Activated CD8-positive, alpha-beta T cell treated with anti-CD3 and anti-CD28 coated beads for 36 hours (primary cell): ENCODE measurements at regions not wholly inside any gene's neighbourhood (a gene's known extent, or its start where the extent isn't known, plus 50 kb on each side); places are given as distances from the start of the nearest gene placed in this dataset.

Source experiments
- ATAC-seq: fragments of 200-7000 bp; cut with Tn5 transposase; one replicate; pipeline ENCODE4 v1.10.0; 2021; ENCODE audit warnings: mild to moderate bottlenecking, moderate library complexity
- CTCF ChIA-PET: fragments of 350-600 bp; sonication (Branson Sonifier 250); formaldehyde crosslinking; loops from one replicate; lab custom pipeline; 2021; ENCODE audit warnings: antibody characterized with exemption; lab: Charles Lee
- POLR2A ChIA-PET: fragments of 350-600 bp; sonication (Branson Sonifier 250); formaldehyde crosslinking; loops from one replicate; lab custom pipeline; 2021; ENCODE audit warnings: antibody characterized with exemption; lab: Charles Lee
- DNase-seq: peaks from one replicate; pipeline ENCODE4 v3.0.0-alpha.2; 2020
- H3K27ac Mint-ChIP-seq: one replicate; pipeline ENCODE4 v1.8.0; 2021; ENCODE audit warnings: mild to moderate bottlenecking, mixed read lengths
- H3K27me3 Mint-ChIP-seq: one replicate; pipeline ENCODE4 v1.8.0; 2021; ENCODE audit warnings: mixed read lengths
- H3K36me3 Mint-ChIP-seq: one replicate; pipeline ENCODE4 v1.8.0; 2021; ENCODE audit warnings: low read depth, mixed read lengths
- H3K4me1 Mint-ChIP-seq: one replicate; pipeline ENCODE4 v1.8.0; 2021; ENCODE audit warnings: low read depth, mixed read lengths
- H3K4me3 Mint-ChIP-seq: one replicate; pipeline ENCODE4 v1.8.0; 2021; ENCODE audit warnings: mild to moderate bottlenecking, moderate library complexity, mixed read lengths
- H3K9me3 Mint-ChIP-seq: one replicate; pipeline ENCODE4 v1.8.0; 2021; ENCODE audit warnings: mixed read lengths
- intact Hi-C: fragments of 100-400 bp; cut with micrococcal nuclease; formaldehyde crosslinking; loops from one replicate; pipeline ENCODE4 v1.10.0; 2022
- TF ChIP-seq, protein P1 (sequence below): fragments of 200-600 bp; IDR thresholded peaks from one replicate; pipeline ENCODE4 v1.8.0; 2022; ENCODE audit warnings: antibody characterized with exemption, mild to moderate bottlenecking

DNA sequence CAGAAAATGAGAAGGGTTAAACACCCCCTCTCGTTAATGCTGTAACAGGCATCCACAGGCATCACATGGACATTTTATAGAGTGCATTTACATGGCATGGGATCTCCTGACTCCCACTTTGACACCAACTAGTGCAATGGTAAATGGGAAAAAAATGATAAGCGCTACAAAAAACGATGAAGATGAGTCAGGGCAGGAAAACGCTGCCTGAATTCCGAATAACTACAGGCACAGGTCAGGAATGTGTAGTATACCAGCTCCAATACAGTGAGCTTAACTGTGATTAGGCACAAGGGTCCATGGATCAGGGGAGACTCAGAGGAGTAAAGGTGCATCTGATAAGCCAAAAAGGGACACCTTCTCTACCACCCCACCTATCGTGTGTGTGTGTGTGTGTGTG is 223.6 kb downstream of the FOXO1 start:
- H3K4me3 Mint-ChIP-seq: no peak overlapping the region
- no peak overlapping the region for H3K27ac Mint-ChIP-seq
- DNase-seq (no peak), ATAC-seq (no peak)
- ChIA-PET CTCF (no interaction called here), POLR2A (no interaction called here)
- H3K9me3 Mint-ChIP-seq: peaks cover 2% of the 10 kb centered on the region
- no peaks in the 10 kb centered on the region for H3K36me3 Mint-ChIP-seq
- TF ChIP-seq, protein P1, sequence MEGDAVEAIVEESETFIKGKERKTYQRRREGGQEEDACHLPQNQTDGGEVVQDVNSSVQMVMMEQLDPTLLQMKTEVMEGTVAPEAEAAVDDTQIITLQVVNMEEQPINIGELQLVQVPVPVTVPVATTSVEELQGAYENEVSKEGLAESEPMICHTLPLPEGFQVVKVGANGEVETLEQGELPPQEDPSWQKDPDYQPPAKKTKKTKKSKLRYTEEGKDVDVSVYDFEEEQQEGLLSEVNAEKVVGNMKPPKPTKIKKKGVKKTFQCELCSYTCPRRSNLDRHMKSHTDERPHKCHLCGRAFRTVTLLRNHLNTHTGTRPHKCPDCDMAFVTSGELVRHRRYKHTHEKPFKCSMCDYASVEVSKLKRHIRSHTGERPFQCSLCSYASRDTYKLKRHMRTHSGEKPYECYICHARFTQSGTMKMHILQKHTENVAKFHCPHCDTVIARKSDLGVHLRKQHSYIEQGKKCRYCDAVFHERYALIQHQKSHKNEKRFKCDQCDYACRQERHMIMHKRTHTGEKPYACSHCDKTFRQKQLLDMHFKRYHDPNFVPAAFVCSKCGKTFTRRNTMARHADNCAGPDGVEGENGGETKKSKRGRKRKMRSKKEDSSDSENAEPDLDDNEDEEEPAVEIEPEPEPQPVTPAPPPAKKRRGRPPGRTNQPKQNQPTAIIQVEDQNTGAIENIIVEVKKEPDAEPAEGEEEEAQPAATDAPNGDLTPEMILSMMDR: no peak
- intact Hi-C loops: no loop called here
- H3K27me3 Mint-ChIP-seq: no peaks in the 10 kb centered on the region
- peaks cover 27% of the 10 kb centered on the region for H3K4me1 Mint-ChIP-seq

DNA sequence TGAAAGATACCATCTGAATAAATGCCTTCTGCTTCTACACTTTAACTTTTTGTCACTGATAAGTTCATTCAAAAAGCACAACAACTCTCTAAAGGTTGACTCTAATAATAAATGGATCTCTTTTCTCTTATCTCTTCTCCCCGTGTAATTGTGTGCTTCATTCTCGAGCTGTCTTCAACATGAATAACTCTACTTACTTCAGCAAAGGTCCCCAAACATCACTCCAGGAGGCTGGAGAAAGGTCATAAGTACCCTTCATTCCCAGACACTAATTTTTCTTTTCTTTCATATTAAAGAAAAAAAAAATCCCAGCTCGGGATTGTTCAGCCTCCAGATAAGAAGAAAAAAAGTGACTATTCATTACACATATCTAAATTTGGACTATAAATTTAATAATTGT is 222.2 kb downstream of the FOXO1 start:
- Mint-ChIP-seq H3K27ac (no peak overlapping the region), H3K27me3 (no peaks in the 10 kb centered on the region), H3K4me3 (no peak overlapping the region), H3K4me1 (peaks cover 13% of the 10 kb centered on the region), H3K36me3 (no peaks in the 10 kb centered on the region), H3K9me3 (peaks cover 5% of the 10 kb centered on the region)
- ATAC-seq (no peak), DNase-seq (no peak)
- ChIA-PET POLR2A (interaction anchor here (0.7 to 1.4 kb wide), 2 partner anchors 12 to 23 kb away, joined by 3 to 4 read pairs; no protein-coding TSS in a partner anchor), CTCF (interaction anchor here (1.3 kb wide), 1 partner anchor 12 kb away, joined by 3 read pairs; no protein-coding TSS in a partner anchor)
- intact Hi-C loops: no loop called here
- TF ChIP-seq, protein P1: no peak

GRCh38 chr13:40445557-40445990 is 220.9 kb downstream of the FOXO1 start:
- H3K4me1 Mint-ChIP-seq: peaks cover 6% of the 10 kb centered on the region
- CTCF ChIA-PET: interaction anchor here (1.3 kb wide), 1 partner anchor 11 kb away, joined by 3 read pairs; no protein-coding TSS in a partner anchor
- DNase-seq (peak; percentile 53), ATAC-seq (peak; percentile 96)
- no peaks in the 10 kb centered on the region for H3K27me3 Mint-ChIP-seq
- H3K27ac Mint-ChIP-seq: peak overlapping the region; percentile 43
- peaks cover 2% of the 10 kb centered on the region for H3K36me3 Mint-ChIP-seq
- POLR2A ChIA-PET: interaction anchor here (1.3 kb wide), 1 partner anchor 10 kb away, joined by 4 read pairs; no protein-coding TSS in a partner anchor
- intact Hi-C loops: no loop called here
- H3K9me3 Mint-ChIP-seq: peaks cover 12% of the 10 kb centered on the region
- no peak overlapping the region for H3K4me3 Mint-ChIP-seq
- TF ChIP-seq, protein P1: no peak

- peaks cover 2% of the 10 kb centered on the region for H3K36me3 Mint-ChIP-seq
- peaks cover 6% of the 10 kb centered on the region for H3K4me1 Mint-ChIP-seq
- no peaks in the 10 kb centered on the region for H3K27me3 Mint-ChIP-seq
- no peak overlapping the region for H3K27ac Mint-ChIP-seq
- intact Hi-C loops: no loop called here
- CTCF ChIA-PET: no interaction called here
- POLR2A ChIA-PET: no interaction called here
- peaks cover 12% of the 10 kb centered on the region for H3K9me3 Mint-ChIP-seq
- no peak for ATAC-seq
- DNase-seq: no peak
- TF ChIP-seq, protein P1: no peak
- no peak overlapping the region for H3K4me3 Mint-ChIP-seq
These were observed 220.1 kb downstream of the FOXO1 start for GRCh38 chr13:40446365-40446764.

- Mint-ChIP-seq H3K36me3 (peaks cover 2% of the 10 kb centered on the region), H3K9me3 (peaks cover 12% of the 10 kb centered on the region), H3K4me1 (peaks cover 8% of the 10 kb centered on the region), H3K27ac (no peak overlapping the region), H3K4me3 (no peak overlapping the region), H3K27me3 (no peaks in the 10 kb centered on the region)
- DNase-seq (no peak), ATAC-seq (no peak)
- intact Hi-C loops: no loop called here
- POLR2A ChIA-PET: interaction anchor here (1.6 kb wide), 1 partner anchor 25 kb away, joined by 6 read pairs; no protein-coding TSS in a partner anchor
- CTCF ChIA-PET: no interaction called here
- TF ChIP-seq, protein P1: no peak
These were observed 218.6 kb downstream of the FOXO1 start for GRCh38 chr13:40447857-40448256.
